Neural cell (in vitro differentiated cells): ENCODE measurements at regions not wholly inside any gene's neighbourhood (a gene's known extent, or its start where the extent isn't known, plus 50 kb on each side); places are given as distances from the start of the nearest gene placed in this dataset.

Source experiments
- H2AFZ ChIP-seq: fragments of 200-600, 300-800 bp; sonication (generic), shearing (Covaris generic); 2 replicates; pipeline ENCODE4 v1.6.0; 2014; ENCODE audit warnings: low read depth, mild to moderate bottlenecking, antibody characterized with exemption, low read length, moderate library complexity
- H3F3A ChIP-seq: fragments of 200-600 bp; shearing (Covaris generic); 2 replicates; pipeline ENCODE4 v1.6.1; 2016; ENCODE audit warnings: mild to moderate bottlenecking, moderate library complexity, mixed read lengths, antibody characterized with exemption, low read length; ENCODE audit not compliant: insufficient read depth, poor library complexity, severe bottlenecking
- H3K27ac ChIP-seq: fragments of 200-600, 300-800 bp; sonication (generic), shearing (Covaris generic); 2 replicates; pipeline ENCODE4 v1.5.1; 2014; ENCODE audit warnings: mild to moderate bottlenecking, low read length, moderate library complexity
- H3K27me3 ChIP-seq: fragments of 300-800, 200-600 bp; sonication (generic), shearing (Covaris generic); 2 replicates; pipeline ENCODE4 v1.6.0; 2014; ENCODE audit warnings: mild to moderate bottlenecking, low read depth, low read length, moderate library complexity; ENCODE audit not compliant: insufficient read depth
- H3K36me3 ChIP-seq: fragments of 300-800, 200-600 bp; sonication (generic), shearing (Covaris generic); 2 replicates; pipeline ENCODE4 v1.5.1; 2014; ENCODE audit warnings: mild to moderate bottlenecking, antibody characterized with exemption, low read length, moderate library complexity; ENCODE audit not compliant: insufficient read depth
- H3K4me2 ChIP-seq: fragments of 300-800, 200-600 bp; sonication (generic), shearing (Covaris generic); 2 replicates; pipeline ENCODE4 v1.6.0; 2014; ENCODE audit warnings: mild to moderate bottlenecking, low read length
- H3K4me3 ChIP-seq: fragments of 300-800, 200-600 bp; sonication (generic), shearing (Covaris generic); 2 replicates; pipeline ENCODE4 v1.5.1; 2014; ENCODE audit warnings: mild to moderate bottlenecking, low read length, moderate library complexity
- H3K79me2 ChIP-seq: fragments of 200-600 bp; shearing (Covaris generic); replicated peaks from 2 replicates; pipeline ENCODE4 v1.6.0; 2014; ENCODE audit warnings: mild to moderate bottlenecking, low read length, moderate library complexity; ENCODE audit not compliant: insufficient read depth
- H3K9ac ChIP-seq: fragments of 300-800, 200-600 bp; sonication (generic), shearing (Covaris generic); 2 replicates; pipeline ENCODE4 v1.6.1; 2016; ENCODE audit warnings: mild to moderate bottlenecking, low read length, mixed read lengths
- H3K9me2 ChIP-seq: fragments of 200-600 bp; shearing (Covaris generic); 2 replicates; pipeline ENCODE4 v1.6.1; 2016; ENCODE audit warnings: mild to moderate bottlenecking, low read length, mixed read lengths; ENCODE audit not compliant: insufficient read depth
- H3K9me3 ChIP-seq: fragments of 200-600, 300-800 bp; sonication (generic), shearing (Covaris generic); 2 replicates; pipeline ENCODE4 v1.6.1; 2016; ENCODE audit warnings: mild to moderate bottlenecking, mixed run types, low read length, moderate library complexity, mixed read lengths
- H4K20me1 ChIP-seq: fragments of 200-600 bp; shearing (Covaris generic); 2 replicates; pipeline ENCODE4 v1.6.1; 2016; ENCODE audit warnings: mild to moderate bottlenecking, mixed run types; ENCODE audit not compliant: insufficient read depth
- EZH2 ChIP-seq: fragments of 200-600, 300-800 bp; shearing (Covaris generic), sonication (generic); IDR thresholded peaks from 2 replicates; pipeline ENCODE4 v1.6.1; 2014; ENCODE audit warnings: antibody characterized with exemption, low read length, borderline replicate concordance, mild to moderate bottlenecking; ENCODE audit not compliant: insufficient read depth, poor library complexity, severe bottlenecking
- MXI1 ChIP-seq: fragments of 450-650 bp; conservative IDR thresholded peaks from 2 replicates; pipeline ENCODE4 v1.6.1; 2014; ENCODE audit warnings: antibody characterized with exemption, mild to moderate bottlenecking; ENCODE audit not compliant: poor library complexity, severe bottlenecking
- POLR2AphosphoS5 ChIP-seq: IDR thresholded peaks from 2 replicates; pipeline ENCODE4 v1.6.1; 2012
- RAD21 ChIP-seq: fragments of 450-650 bp; conservative IDR thresholded peaks from 2 replicates; pipeline ENCODE4 v1.6.1; 2014; ENCODE audit warnings: antibody characterized with exemption, mild to moderate bottlenecking, moderate library complexity
- SMC3 ChIP-seq: fragments of 450-650 bp; conservative IDR thresholded peaks from 2 replicates; pipeline ENCODE4 v1.6.1; 2014; ENCODE audit warnings: antibody characterized with exemption, mild to moderate bottlenecking, moderate library complexity; ENCODE audit not compliant: poor library complexity
- TF ChIP-seq, protein P1 (sequence below): IDR thresholded peaks from 2 replicates; pipeline ENCODE4 v1.6.1; 2012; ENCODE audit warnings: borderline replicate concordance
- TF ChIP-seq, protein P2 (sequence below): fragments of 450-650 bp; IDR thresholded peaks from 2 replicates; pipeline ENCODE4 v1.5.1; 2014; ENCODE audit warnings: antibody characterized with exemption, mild to moderate bottlenecking, moderate library complexity; ENCODE audit not compliant: poor library complexity, severe bottlenecking

DNA sequence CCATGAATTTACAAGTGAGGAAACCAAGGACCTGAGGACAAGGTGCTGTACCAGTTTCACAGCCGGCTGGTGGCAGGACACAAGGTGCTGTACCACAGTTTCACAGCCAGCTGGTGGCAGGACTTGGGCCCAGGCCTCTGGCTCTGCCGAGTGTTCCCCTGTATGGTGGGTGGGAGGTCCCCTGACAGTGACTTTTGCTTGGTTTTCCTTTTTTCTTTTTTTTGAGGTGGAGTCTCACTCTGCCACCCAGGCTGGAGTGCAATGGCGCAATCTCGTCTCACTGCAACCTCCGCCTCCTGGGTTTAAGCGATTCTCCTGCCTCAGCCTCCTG lies 212.4 kb downstream of the LY86 start:
- Histone ChIP-seq H4K20me1 (no peaks in the 10 kb centered on the region), H3K27ac (no peak overlapping the region), H3F3A (no peaks in the 10 kb centered on the region), H3K79me2 (no peaks in the 10 kb centered on the region), H3K36me3 (no peaks in the 10 kb centered on the region), H3K4me2 (no peak overlapping the region), H3K9ac (no peak overlapping the region), H2AFZ (no peak overlapping the region), H3K9me3 (no peaks in the 10 kb centered on the region), H3K9me2 (no peaks in the 10 kb centered on the region), H3K27me3 (no peaks in the 10 kb centered on the region), H3K4me3 (no peak overlapping the region)
- TF ChIP-seq, protein P1, sequence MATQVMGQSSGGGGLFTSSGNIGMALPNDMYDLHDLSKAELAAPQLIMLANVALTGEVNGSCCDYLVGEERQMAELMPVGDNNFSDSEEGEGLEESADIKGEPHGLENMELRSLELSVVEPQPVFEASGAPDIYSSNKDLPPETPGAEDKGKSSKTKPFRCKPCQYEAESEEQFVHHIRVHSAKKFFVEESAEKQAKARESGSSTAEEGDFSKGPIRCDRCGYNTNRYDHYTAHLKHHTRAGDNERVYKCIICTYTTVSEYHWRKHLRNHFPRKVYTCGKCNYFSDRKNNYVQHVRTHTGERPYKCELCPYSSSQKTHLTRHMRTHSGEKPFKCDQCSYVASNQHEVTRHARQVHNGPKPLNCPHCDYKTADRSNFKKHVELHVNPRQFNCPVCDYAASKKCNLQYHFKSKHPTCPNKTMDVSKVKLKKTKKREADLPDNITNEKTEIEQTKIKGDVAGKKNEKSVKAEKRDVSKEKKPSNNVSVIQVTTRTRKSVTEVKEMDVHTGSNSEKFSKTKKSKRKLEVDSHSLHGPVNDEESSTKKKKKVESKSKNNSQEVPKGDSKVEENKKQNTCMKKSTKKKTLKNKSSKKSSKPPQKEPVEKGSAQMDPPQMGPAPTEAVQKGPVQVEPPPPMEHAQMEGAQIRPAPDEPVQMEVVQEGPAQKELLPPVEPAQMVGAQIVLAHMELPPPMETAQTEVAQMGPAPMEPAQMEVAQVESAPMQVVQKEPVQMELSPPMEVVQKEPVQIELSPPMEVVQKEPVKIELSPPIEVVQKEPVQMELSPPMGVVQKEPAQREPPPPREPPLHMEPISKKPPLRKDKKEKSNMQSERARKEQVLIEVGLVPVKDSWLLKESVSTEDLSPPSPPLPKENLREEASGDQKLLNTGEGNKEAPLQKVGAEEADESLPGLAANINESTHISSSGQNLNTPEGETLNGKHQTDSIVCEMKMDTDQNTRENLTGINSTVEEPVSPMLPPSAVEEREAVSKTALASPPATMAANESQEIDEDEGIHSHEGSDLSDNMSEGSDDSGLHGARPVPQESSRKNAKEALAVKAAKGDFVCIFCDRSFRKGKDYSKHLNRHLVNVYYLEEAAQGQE, result no peak
- TF ChIP-seq EZH2, result no peak
- TF ChIP-seq, protein P2, sequence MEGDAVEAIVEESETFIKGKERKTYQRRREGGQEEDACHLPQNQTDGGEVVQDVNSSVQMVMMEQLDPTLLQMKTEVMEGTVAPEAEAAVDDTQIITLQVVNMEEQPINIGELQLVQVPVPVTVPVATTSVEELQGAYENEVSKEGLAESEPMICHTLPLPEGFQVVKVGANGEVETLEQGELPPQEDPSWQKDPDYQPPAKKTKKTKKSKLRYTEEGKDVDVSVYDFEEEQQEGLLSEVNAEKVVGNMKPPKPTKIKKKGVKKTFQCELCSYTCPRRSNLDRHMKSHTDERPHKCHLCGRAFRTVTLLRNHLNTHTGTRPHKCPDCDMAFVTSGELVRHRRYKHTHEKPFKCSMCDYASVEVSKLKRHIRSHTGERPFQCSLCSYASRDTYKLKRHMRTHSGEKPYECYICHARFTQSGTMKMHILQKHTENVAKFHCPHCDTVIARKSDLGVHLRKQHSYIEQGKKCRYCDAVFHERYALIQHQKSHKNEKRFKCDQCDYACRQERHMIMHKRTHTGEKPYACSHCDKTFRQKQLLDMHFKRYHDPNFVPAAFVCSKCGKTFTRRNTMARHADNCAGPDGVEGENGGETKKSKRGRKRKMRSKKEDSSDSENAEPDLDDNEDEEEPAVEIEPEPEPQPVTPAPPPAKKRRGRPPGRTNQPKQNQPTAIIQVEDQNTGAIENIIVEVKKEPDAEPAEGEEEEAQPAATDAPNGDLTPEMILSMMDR, result no peak
- TF ChIP-seq SMC3, result no peak
- TF ChIP-seq MXI1, result no peak
- TF ChIP-seq RAD21, result no peak
- TF ChIP-seq POLR2AphosphoS5, result no peak

GRCh38 chr6:6801635-6802218 lies 213.2 kb downstream of the LY86 start:
- Histone ChIP-seq H3K9ac (no peak overlapping the region), H4K20me1 (no peaks in the 10 kb centered on the region), H3K4me2 (no peak overlapping the region), H3K4me3 (no peak overlapping the region), H3K9me3 (no peaks in the 10 kb centered on the region), H3K9me2 (no peaks in the 10 kb centered on the region), H3F3A (no peaks in the 10 kb centered on the region), H3K27ac (no peak overlapping the region), H3K36me3 (no peaks in the 10 kb centered on the region), H3K27me3 (no peaks in the 10 kb centered on the region), H3K79me2 (no peaks in the 10 kb centered on the region), H2AFZ (no peak overlapping the region)
- no peak for TF ChIP-seq SMC3
- TF ChIP-seq MXI1, result no peak
- no peak for TF ChIP-seq EZH2
- TF ChIP-seq POLR2AphosphoS5, result no peak
- TF ChIP-seq RAD21, result no peak
- TF ChIP-seq, protein P2, result no peak
